ENCODE measurements at regions not wholly inside any gene's neighbourhood (a gene's known extent, or its start where the extent isn't known, plus 50 kb on each side); places are given as distances from the start of the nearest gene placed in this dataset.

- TF ChIP-seq, protein P1, sequence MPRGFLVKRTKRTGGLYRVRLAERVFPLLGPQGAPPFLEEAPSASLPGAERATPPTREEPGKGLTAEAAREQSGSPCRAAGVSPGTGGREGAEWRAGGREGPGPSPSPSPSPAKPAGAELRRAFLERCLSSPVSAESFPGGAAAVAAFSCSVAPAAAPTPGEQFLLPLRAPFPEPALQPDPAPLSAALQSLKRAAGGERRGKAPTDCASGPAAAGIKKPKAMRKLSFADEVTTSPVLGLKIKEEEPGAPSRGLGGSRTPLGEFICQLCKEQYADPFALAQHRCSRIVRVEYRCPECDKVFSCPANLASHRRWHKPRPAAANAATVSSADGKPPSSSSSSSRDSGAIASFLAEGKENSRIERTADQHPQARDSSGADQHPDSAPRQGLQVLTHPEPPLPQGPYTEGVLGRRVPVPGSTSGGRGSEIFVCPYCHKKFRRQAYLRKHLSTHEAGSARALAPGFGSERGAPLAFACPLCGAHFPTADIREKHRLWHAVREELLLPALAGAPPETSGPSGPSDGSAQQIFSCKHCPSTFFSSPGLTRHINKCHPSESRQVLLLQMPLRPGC (tag by site-specific recombination; IDR thresholded peaks at IDR 0.05), result no peak
- TF ChIP-seq ZFP37 (tag by site-specific recombination; IDR thresholded peaks at IDR 0.05), result no peak
Measured at GRCh38 chr13:80447747-80448146, 106.8 kb upstream of the SPRY2 start (continued).

DNA sequence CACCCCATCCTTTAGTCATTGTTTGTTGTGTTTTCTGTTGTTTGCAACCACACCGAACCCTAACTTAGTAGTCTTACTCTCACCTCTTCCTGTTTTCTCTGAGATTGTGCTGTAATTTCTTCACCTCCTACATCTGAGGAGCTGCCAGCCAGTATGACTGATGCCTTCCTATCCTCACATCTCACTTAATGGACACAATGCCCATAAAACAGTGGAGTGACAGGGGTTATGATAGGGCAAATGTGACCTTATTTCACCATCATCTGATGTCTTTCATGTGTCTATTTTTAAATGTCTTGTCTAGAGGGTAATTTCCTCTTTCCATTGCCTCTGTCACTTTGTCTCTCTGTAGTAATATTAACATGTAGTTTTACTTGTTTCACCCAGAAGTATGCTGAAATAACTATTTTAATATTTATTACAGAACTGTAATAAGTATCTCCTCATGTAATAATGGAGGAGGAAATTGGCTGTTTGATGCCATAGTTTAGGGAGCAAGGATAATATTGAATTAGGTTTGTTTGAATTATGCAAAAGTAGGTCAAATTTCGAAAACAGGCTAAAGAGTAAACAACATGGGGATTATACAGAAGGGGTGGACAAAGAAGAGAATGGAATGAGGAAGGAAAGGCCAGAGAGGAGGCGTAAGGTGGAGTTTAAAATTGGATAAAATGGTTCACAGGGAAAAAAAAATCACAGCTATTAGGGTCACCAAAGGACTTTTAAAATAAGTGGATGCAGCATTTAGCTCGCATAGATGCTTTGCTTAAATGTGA, 103.5 kb upstream of the SPRY2 start:
- CTCF ChIA-PET, result interaction anchor here (0.6 kb wide), 1 partner anchor 267 kb away, joined by 3 read pairs; no protein-coding TSS in a partner anchor
- no peaks in the 10 kb centered on the region for H3K9me3 ChIP-seq (ENCODE audit: control insufficient read depth, insufficient read depth, low read depth, low read length)
- no peak overlapping the region for H3K4me3 ChIP-seq (ENCODE audit: low read depth, low read length)
- no peak overlapping the region for H3K27ac ChIP-seq (ENCODE audit: extremely low read depth, low read depth, low read length)
- H3K36me3 ChIP-seq (ENCODE audit: control insufficient read depth in 2 of 2, insufficient read depth in 1 of 2, low read length in 2 of 2), result no peaks in the 10 kb centered on the region
- no peaks in the 10 kb centered on the region for H3K4me1 ChIP-seq (ENCODE audit: control insufficient read depth, insufficient read depth, low read length)
- TF ChIP-seq ZNF610 (tag by site-specific recombination; IDR thresholded peaks at IDR 0.05; ENCODE audit: borderline replicate concordance) (no peak), ZFHX2 (tag by site-specific recombination; conservative IDR thresholded peaks at IDR 0.05) (no peak), ZNF830 (tag by site-specific recombination; IDR thresholded peaks at IDR 0.05; ENCODE audit: low read depth) (no peak)
- POLR2A ChIA-PET, result no interaction called here

DNA sequence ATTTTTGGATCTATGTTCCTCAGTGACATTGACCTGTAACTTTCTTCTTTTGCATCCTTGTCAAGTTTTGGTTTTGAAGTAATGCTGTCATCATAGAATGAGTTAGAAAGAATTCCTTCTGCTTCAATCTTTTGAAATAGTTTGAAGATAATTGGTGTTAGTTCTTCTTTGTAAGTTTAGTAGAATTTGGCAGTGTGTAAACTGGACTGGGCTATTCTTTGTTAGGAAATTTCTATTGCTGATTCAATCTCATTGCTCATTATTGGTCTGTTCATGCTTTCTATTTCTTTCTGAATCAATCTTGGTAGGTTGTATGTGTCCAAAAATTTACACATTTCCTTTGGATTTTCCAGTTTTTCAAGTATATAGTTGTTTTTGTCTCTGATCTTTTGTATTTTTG, 101.7 kb upstream of the SPRY2 start:
- no peak overlapping the region for H3K4me3 ChIP-seq (ENCODE audit: low read depth, low read length)
- no peak for TF ChIP-seq ZNF549 (tag by site-specific recombination; IDR thresholded peaks at IDR 0.05)
- no peak for TF ChIP-seq ZNF114 (tag by site-specific recombination; IDR thresholded peaks at IDR 0.05)
- TF ChIP-seq, protein P2, sequence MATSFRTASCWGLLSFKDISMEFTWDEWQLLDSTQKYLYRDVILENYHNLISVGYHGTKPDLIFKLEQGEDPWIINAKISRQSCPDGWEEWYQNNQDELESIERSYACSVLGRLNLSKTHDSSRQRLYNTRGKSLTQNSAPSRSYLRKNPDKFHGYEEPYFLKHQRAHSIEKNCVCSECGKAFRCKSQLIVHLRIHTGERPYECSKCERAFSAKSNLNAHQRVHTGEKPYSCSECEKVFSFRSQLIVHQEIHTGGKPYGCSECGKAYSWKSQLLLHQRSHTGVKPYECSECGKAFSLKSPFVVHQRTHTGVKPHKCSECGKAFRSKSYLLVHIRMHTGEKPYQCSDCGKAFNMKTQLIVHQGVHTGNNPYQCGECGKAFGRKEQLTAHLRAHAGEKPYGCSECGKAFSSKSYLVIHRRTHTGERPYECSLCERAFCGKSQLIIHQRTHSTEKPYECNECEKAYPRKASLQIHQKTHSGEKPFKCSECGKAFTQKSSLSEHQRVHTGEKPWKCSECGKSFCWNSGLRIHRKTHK (tag by site-specific recombination; IDR thresholded peaks at IDR 0.05), result no peak
- TF ChIP-seq ZNF701 (tag by site-specific recombination; IDR thresholded peaks at IDR 0.05), result no peak
- no peaks in the 10 kb centered on the region for H3K9me3 ChIP-seq (ENCODE audit: control insufficient read depth, insufficient read depth, low read depth, low read length)
- ChIA-PET POLR2A (no interaction called here), CTCF (no interaction called here)
- no peak overlapping the region for H3K27ac ChIP-seq (ENCODE audit: extremely low read depth, low read depth, low read length)
- no peaks in the 10 kb centered on the region for H3K4me1 ChIP-seq (ENCODE audit: control insufficient read depth, insufficient read depth, low read length)
- no peaks in the 10 kb centered on the region for H3K36me3 ChIP-seq (ENCODE audit: control insufficient read depth in 2 of 2, insufficient read depth in 1 of 2, low read length in 2 of 2)

GRCh38 chr13:80441968-80442367, 101.0 kb upstream of the SPRY2 start:
- CTCF ChIA-PET, result no interaction called here

More at GRCh38 chr13:80441968-80442367, 101.0 kb upstream of the SPRY2 start:
- POLR2A ChIA-PET, result no interaction called here
- Histone ChIP-seq H3K27ac (ENCODE audit: extremely low read depth, low read depth, low read length) (no peak overlapping the region), H3K36me3 (ENCODE audit: control insufficient read depth in 2 of 2, insufficient read depth in 1 of 2, low read length in 2 of 2) (no peaks in the 10 kb centered on the region), H3K9me3 (ENCODE audit: control insufficient read depth, insufficient read depth, low read depth, low read length) (no peaks in the 10 kb centered on the region), H3K4me1 (ENCODE audit: control insufficient read depth, insufficient read depth, low read length) (no peaks in the 10 kb centered on the region), H3K4me3 (ENCODE audit: low read depth, low read length) (no peak overlapping the region)
- TF ChIP-seq, protein P3, sequence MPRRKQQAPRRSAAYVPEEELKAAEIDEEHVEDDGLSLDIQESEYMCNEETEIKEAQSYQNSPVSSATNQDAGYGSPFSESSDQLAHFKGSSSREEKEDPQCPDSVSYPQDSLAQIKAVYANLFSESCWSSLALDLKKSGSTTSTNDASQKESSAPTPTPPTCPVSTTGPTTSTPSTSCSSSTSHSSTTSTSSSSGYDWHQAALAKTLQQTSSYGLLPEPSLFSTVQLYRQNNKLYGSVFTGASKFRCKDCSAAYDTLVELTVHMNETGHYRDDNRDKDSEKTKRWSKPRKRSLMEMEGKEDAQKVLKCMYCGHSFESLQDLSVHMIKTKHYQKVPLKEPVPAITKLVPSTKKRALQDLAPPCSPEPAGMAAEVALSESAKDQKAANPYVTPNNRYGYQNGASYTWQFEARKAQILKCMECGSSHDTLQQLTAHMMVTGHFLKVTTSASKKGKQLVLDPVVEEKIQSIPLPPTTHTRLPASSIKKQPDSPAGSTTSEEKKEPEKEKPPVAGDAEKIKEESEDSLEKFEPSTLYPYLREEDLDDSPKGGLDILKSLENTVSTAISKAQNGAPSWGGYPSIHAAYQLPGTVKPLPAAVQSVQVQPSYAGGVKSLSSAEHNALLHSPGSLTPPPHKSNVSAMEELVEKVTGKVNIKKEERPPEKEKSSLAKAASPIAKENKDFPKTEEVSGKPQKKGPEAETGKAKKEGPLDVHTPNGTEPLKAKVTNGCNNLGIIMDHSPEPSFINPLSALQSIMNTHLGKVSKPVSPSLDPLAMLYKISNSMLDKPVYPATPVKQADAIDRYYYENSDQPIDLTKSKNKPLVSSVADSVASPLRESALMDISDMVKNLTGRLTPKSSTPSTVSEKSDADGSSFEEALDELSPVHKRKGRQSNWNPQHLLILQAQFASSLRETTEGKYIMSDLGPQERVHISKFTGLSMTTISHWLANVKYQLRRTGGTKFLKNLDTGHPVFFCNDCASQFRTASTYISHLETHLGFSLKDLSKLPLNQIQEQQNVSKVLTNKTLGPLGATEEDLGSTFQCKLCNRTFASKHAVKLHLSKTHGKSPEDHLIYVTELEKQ (tag by site-specific recombination; IDR thresholded peaks at IDR 0.05; ENCODE audit: borderline replicate concordance), result no peak
- TF ChIP-seq ZNF433 (tag by site-specific recombination; IDR thresholded peaks at IDR 0.05; ENCODE audit: low read depth), result no peak
- TF ChIP-seq ZNF211 (tag by site-specific recombination; IDR thresholded peaks at IDR 0.05; ENCODE audit: low read depth), result no peak
- no peak for TF ChIP-seq ZNF16 (tag by site-specific recombination; IDR thresholded peaks at IDR 0.05; ENCODE audit: low read depth)
- no peak for TF ChIP-seq GLIS1 (tag by site-specific recombination; IDR thresholded peaks at IDR 0.05)
